ENCODE measurements at regions not wholly inside any gene's neighbourhood (a gene's known extent, or its start where the extent isn't known, plus 50 kb on each side); places are given as distances from the start of the nearest gene placed in this dataset.

DNA sequence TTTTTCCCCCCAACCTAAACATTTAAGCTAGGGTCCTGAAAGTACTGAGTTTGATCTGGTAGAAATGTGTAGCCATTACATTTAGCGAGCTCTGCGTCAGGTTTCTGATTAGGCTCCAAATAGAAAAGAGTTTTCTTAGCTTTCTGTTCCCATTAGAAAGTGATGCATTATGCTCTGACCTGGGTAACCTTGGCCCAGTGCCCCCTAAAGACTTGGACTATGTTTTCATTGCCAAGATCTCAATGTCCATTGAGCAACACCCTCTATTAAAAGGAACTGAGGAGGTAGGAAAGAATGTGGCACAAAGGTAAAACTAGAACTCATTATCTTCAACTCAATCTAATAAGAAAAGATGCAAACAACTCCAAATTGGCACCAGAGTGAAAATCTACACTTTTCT is 358.9 kb upstream of the PCSK5 start:
- TF ChIP-seq, protein P1, sequence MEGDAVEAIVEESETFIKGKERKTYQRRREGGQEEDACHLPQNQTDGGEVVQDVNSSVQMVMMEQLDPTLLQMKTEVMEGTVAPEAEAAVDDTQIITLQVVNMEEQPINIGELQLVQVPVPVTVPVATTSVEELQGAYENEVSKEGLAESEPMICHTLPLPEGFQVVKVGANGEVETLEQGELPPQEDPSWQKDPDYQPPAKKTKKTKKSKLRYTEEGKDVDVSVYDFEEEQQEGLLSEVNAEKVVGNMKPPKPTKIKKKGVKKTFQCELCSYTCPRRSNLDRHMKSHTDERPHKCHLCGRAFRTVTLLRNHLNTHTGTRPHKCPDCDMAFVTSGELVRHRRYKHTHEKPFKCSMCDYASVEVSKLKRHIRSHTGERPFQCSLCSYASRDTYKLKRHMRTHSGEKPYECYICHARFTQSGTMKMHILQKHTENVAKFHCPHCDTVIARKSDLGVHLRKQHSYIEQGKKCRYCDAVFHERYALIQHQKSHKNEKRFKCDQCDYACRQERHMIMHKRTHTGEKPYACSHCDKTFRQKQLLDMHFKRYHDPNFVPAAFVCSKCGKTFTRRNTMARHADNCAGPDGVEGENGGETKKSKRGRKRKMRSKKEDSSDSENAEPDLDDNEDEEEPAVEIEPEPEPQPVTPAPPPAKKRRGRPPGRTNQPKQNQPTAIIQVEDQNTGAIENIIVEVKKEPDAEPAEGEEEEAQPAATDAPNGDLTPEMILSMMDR (conservative IDR thresholded peaks at IDR 0.05 in 1 of 2, IDR thresholded peaks at IDR 0.05 in 1 of 2; ENCODE audit: extremely low read depth in 1 of 2, insufficient read depth in 1 of 2, low read depth in 1 of 2, low read length in 2 of 2), result no peak
- TF ChIP-seq EZH2 (IDR thresholded peaks at IDR 0.05; ENCODE audit: borderline replicate concordance, low read length), result no peak
